HS-5 (cell line): ENCODE measurements at regions not wholly inside any gene's neighbourhood (a gene's known extent, or its start where the extent isn't known, plus 50 kb on each side); places are given as distances from the start of the nearest gene placed in this dataset.

Experiments used
- DNase-seq: peaks from one replicate; pipeline ENCODE4 v3.0.0-alpha.2; 2012; ENCODE audit warnings: low read depth

- no peak for DNase-seq
Observed at GRCh38 chr6:166010136-166010960, 157.3 kb downstream of the TBXT start.

GRCh38 chr6:166009385-166010031 lies 158.1 kb downstream of the TBXT start:
- DNase-seq = no peak

- no peak for DNase-seq
Observed at GRCh38 chr6:166008441-166009369, 158.9 kb downstream of the TBXT start.

- no peak for DNase-seq
Observed at GRCh38 chr6:166007349-166008263, 160.0 kb downstream of the TBXT start.

- no peak for DNase-seq
Observed at GRCh38 chr6:166006900-166007301, 160.8 kb downstream of the TBXT start.

GRCh38 chr6:166005944-166006899 lies 161.4 kb downstream of the TBXT start:
- DNase-seq = no peak

GRCh38 chr6:166005401-166005943 lies 162.2 kb downstream of the TBXT start:
- DNase-seq = no peak

GRCh38 chr6:166004876-166005275 lies 162.8 kb downstream of the TBXT start:
- DNase-seq = no peak

- no peak for DNase-seq
Observed at GRCh38 chr6:166004471-166004870, 163.2 kb downstream of the TBXT start.

- DNase-seq = no peak
Observed at GRCh38 chr6:166003569-166003968, 164.1 kb downstream of the TBXT start.

- DNase-seq = no peak
Observed at GRCh38 chr6:166001359-166001758, 166.3 kb downstream of the TBXT start.

GRCh38 chr6:165999279-165999678 lies 168.4 kb downstream of the TBXT start:
- DNase-seq = no peak

- no peak for DNase-seq
Observed at GRCh38 chr6:165998072-165998471, 169.6 kb downstream of the TBXT start.

- DNase-seq = no peak
Observed at GRCh38 chr6:165991341-165991740, 176.3 kb downstream of the TBXT start.

GRCh38 chr6:165990216-165990615 lies 177.4 kb downstream of the TBXT start:
- DNase-seq = no peak

GRCh38 chr6:165988757-165989456 lies 178.7 kb downstream of the TBXT start:
- no peak for DNase-seq

- no peak for DNase-seq
Observed at GRCh38 chr6:165988302-165988756, 179.3 kb downstream of the TBXT start.

GRCh38 chr6:165987483-165988301 lies 180.0 kb downstream of the TBXT start:
- no peak for DNase-seq
